Stimulated activated CD4-positive, alpha-beta T cell treated with anti-CD3 and anti-CD28 coated beads, Interleukin-12 subunit alpha, Interleukin-12 subunit beta, amount 100 ng/mL, for 24 hours (primary cell): ENCODE measurements at regions not wholly inside any gene's neighbourhood (a gene's known extent, or its start where the extent isn't known, plus 50 kb on each side); places are given as distances from the start of the nearest gene placed in this dataset.

ENCODE experiments used
- DNase-seq, 2 experiments: peaks; one replicate each; pipeline ENCODE4 v3.0.0-alpha.2; 2020; ENCODE audit warnings: low read depth in 2 of 2

DNA sequence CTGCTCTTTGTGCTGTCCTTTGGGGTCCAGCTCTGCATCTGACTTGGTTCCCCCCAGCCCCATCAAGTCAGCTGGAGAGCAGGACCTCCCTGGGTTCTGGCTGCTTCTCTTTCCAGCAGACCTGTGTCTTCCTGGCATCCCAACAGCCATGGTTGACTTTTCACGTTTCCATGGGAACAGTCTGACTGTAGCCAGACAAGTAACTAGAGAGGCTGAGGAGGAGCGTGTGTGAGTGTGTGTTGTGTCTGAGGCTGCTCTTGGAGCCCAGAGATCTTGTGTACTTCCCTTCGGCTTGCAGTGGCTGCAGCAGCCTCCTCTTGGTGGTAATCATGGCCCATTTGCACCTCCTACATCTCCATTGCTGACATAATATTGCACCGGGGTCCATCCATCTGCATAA is 332.0 kb downstream of the RPS24 start:
- no peak for DNase-seq

GRCh38 chr10:78366663-78367411 is 333.2 kb downstream of the RPS24 start:
- no peak for DNase-seq

DNA sequence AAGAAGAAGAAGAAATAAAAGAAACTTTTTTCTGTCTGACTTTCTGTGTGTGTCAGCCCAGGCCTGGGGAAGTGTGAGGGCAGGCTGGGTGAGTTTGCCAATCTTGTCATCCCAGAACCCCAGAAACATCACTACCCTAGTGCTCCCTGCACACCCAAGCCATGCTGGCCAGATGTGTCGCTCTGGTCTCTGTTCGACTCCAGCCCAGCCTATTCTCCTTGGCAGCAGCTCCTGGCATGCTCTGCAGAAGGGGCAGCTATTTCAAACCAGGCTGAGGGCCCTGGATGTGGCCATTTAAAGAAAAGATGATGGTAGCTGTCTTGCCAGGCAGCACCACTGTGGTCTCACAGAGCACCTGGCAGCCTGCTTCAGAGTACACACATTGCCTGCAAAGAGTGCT is 334.1 kb downstream of the RPS24 start:
- DNase-seq: no peak

DNA sequence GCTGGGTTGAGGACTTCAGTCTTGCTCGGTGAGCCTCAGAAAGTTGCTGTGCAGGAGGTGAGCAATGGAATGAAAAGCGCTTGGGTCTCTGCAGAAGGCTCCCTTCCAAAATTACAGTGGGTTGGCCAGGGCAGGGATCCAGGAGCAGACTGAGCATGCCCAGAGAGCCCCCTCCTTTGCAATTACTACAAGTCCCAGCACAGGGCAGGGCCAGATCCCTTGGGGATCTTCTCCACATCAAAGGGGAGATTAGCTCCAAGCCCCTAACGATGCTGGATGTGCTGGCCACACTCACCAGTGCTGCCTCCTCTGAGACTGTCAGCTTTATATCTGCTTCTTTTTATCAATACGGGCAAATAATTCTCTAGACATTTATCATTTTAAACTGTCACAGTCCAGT is 337.5 kb downstream of the RPS24 start:
- no peak for DNase-seq

- no peak for DNase-seq
These were observed 339.1 kb downstream of the RPS24 start for GRCh38 chr10:78372806-78373205.

GRCh38 chr10:78374331-78375028 is 340.8 kb downstream of the RPS24 start:
- DNase-seq: no peak

DNA sequence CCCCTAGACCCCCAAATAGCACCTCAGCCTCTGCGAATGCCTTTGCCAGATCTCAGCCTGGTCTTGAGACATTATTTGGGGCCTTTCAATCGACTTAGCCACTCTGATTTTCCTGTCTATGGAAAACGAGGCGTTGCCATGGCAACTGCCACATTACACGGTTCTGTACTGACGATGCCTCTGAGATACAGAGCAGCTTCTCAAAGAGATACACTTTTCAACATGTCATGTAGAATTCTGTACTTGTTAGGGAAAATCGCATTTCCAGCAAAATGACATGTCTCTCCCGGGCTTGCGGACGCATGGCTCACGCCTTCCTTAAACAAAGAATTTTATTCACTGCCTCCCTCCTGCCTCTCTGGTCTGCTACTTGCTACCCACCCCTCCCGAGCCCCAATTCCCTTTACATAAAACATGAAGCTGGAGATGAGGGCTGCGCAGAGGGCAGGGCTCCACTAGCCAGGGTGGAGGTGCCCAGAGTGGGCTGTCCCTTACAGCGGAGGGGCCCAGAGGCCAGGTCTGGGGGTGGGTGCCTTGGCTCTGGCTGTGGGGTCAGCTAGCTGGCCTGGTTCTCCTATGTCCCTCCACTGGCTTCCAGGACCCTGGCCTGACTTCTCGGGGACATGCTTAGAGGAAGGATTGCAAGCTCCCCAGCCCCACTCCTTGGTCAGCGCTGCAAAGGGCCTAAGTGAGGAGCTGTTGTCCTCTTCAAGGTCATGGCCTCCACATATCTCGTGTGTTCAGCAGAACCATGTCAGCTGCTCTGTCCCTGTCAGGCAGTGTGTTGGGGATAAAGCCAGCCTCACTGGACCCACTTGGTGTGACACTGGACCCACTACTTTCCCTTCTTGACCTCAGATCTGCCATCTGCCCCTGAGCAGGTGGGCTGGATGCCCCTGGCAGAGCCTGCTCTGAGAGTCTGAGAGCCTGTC is 342.5 kb downstream of the RPS24 start:
- no peak for DNase-seq

DNA sequence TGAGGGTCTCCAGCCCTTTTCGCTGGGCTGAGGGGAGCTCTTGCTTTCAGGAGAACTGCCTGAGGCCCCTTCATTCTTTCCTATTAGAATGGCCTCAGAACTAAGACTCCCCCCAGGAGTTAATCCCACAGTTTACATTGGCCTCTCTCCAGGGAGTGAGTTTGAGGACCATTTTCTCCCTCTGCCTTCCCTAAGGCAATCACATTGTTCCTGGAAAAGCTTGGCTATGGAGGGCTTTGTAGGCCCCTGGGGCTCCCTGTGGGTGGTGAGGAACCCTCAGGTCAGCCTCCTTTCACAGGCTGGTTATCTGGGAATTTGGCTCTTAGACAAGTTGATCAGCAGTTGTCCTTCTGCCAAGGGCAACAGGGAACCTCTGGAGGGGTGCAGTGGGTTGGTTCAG is 343.7 kb downstream of the RPS24 start:
- DNase-seq: no peak

DNA sequence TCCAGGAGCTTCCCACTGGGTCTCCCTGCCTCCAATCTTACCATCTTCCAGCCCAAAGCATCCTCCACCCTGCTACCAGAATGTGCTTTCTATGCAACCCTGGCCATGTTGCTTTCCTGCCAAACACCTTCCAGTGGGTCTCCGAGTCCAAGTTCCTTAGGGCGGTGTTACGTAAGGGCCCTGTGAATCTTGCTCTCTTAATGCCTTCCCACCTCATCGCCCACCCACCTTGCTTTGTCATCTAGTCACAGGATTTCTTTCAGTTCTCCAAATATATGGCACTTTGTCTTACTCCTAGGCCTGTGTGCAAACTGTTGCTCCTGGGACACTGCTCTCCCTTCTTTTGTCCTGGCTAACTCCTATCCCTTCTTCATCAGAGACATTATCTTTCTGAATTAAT is 344.5 kb downstream of the RPS24 start:
- DNase-seq: no peak

- no peak for DNase-seq
These were observed 347.4 kb downstream of the RPS24 start for GRCh38 chr10:78381107-78381506.

GRCh38 chr10:78382047-78382446 is 348.4 kb downstream of the RPS24 start:
- no peak for DNase-seq

- no peak for DNase-seq
These were observed 349.1 kb downstream of the RPS24 start for GRCh38 chr10:78382772-78383171.

GRCh38 chr10:78383378-78384048 is 349.9 kb downstream of the RPS24 start:
- no peak for DNase-seq

GRCh38 chr10:78384049-78384431 is 350.4 kb downstream of the RPS24 start:
- no peak for DNase-seq

GRCh38 chr10:78385599-78385998 is 351.9 kb downstream of the RPS24 start:
- no peak for DNase-seq

DNA sequence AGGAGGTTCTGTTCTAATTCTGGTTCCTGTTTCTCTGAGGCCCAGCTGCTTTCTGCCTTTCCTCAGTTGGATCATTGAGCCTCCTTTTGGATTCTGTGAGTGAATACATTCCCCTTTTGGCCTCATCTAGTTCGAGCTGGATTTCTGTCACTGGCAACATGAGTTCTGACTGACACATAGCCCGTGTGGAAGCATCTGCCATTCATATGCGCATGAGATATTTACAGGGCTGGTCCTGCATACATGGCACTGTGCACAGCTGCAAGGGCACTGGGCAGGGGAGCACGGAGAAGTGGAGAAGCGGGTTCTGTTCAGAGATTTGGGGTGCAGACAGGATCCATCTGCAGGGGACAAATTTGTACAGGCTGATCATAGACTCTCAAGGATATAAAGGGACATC is 352.8 kb downstream of the RPS24 start:
- no peak for DNase-seq

GRCh38 chr10:78388331-78389050 is 354.8 kb downstream of the RPS24 start:
- no peak for DNase-seq

DNA sequence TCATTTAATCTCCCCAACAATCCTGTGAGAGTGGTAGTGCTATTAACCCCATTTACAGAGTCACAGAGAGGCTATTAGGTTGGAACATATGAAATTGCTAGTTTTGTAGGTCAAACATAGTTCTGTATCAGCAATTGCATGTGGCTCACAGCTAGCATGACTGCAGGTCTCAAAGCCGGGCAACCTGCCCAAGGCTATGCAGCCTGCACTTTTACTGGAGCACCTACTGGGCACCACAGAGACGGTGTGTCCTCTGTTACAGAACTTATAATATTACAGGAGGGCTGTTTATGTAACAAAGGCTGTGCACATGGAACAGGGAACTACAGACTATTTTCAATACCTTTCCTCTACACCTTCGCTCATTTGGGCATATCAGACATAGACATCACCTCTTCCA is 355.8 kb downstream of the RPS24 start:
- no peak for DNase-seq

- no peak for DNase-seq
These were observed 356.4 kb downstream of the RPS24 start for GRCh38 chr10:78390051-78390450.

DNA sequence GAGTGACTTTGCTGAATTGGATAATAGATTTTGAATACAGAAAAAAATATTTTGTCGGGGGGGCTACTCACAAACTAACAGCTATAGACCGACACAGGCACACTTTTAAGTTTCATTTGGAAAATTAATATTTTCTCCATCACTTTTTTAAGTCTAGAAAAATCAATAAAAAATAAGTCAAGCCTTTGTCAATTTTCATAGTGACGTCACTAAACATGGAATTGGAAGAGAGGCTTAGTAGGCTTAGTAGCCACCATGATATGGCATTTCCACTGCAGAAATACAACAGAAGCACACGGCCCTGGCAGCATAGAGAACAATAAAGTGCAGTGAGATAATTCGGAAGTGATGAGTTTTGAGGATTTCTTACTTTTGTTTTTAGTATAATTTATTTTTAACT is 357.2 kb downstream of the RPS24 start:
- no peak for DNase-seq

DNA sequence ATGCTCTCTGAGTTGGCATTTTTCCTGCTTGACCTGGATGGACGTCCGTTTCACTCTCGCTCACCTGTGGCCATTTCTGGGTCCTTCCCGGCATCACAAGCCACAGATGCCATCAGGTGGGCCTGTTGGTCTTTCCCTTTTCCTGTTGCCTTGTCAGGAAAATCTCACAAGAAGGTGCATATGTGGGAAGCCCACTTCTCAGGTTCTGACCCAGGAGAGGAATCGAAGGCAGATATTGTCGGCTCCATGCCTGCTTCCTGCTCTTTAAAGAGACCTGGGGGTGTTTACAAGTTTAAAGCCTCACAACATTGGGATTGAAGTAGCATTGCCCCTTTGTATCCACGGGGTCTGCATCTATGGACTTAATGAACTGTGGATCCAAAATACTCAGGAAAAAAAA is 357.9 kb downstream of the RPS24 start:
- no peak for DNase-seq
